IPS-20b (cell line): ENCODE measurements at regions not wholly inside any gene's neighbourhood (a gene's known extent, or its start where the extent isn't known, plus 50 kb on each side); places are given as distances from the start of the nearest gene placed in this dataset.
"Not testable (repeated sequence)": the region's sequence is repeated elsewhere in the genome, so short reads cannot be mapped to it uniquely, and the experiment has no call there.

Experiments used
- H3K27ac ChIP-seq: one replicate; pipeline ENCODE4 v1.5.1; 2013; ENCODE audit warnings: low read length
- H3K27me3 ChIP-seq: 2 replicates; pipeline ENCODE4 v1.6.1; 2013; ENCODE audit warnings: mild to moderate bottlenecking, low read length, inconsistent platforms; ENCODE audit not compliant: insufficient read depth
- H3K36me3 ChIP-seq: 2 replicates; pipeline ENCODE4 v1.6.1; 2013; ENCODE audit warnings: low read depth, mild to moderate bottlenecking, inconsistent platforms, low read length, moderate library complexity; ENCODE audit not compliant: insufficient read depth
- H3K4me1 ChIP-seq: 2 replicates; pipeline ENCODE4 v1.6.1; 2013; ENCODE audit warnings: mild to moderate bottlenecking, control low read depth, inconsistent platforms, low read length, moderate library complexity; ENCODE audit not compliant: insufficient read depth
- H3K4me3 ChIP-seq: 2 replicates; pipeline ENCODE4 v1.5.1; 2013; ENCODE audit warnings: mild to moderate bottlenecking, low read length, inconsistent platforms
- H3K9ac ChIP-seq: 2 replicates; pipeline ENCODE4 v1.6.1; 2013; ENCODE audit warnings: low read depth, mild to moderate bottlenecking, inconsistent platforms, low read length, moderate library complexity
- H3K9me3 ChIP-seq: 2 replicates; pipeline ENCODE4 v1.6.1; 2013; ENCODE audit warnings: mild to moderate bottlenecking, low read depth, low read length, inconsistent platforms; ENCODE audit not compliant: insufficient read depth

GRCh38 chr18:73688851-73689711, 458.6 kb downstream of the FBXO15 start:
- peaks cover 18% of the 10 kb centered on the region; the same call in 1 of the 2 replicates for H3K4me1 ChIP-seq
- no peak overlapping the region for H3K27ac ChIP-seq
- H3K36me3 ChIP-seq = no peaks in the 10 kb centered on the region
- no peak overlapping the region for H3K4me3 ChIP-seq
- no peaks in the 10 kb centered on the region for H3K9me3 ChIP-seq
- no peak overlapping the region for H3K9ac ChIP-seq
- H3K27me3 ChIP-seq = no peaks in the 10 kb centered on the region

DNA sequence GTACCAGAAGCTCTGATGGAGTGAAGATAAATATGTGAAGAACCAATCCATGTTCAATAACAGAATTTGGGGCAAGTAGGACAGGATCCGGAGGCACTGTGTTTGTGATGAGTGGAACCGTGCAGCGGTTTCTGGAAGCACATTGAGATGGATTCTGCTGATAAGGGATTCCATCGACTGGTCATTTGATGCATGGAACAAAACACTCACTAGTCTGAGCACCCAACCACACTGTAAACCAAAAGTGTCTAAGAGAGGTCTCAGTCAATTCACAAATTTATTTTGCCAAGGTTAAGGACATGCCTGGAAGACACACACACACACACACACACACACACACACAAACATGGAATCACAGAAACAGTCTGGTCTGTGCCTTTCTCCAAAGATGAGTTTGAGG, 459.5 kb downstream of the FBXO15 start:
- Histone ChIP-seq H3K4me3 (no peak overlapping the region), H3K27me3 (no peaks in the 10 kb centered on the region), H3K27ac (no peak overlapping the region), H3K9ac (no peak overlapping the region), H3K36me3 (no peaks in the 10 kb centered on the region), H3K9me3 (no peaks in the 10 kb centered on the region), H3K4me1 (peaks cover 18% of the 10 kb centered on the region; the same call in 1 of the 2 replicates)

GRCh38 chr18:73684647-73685046, 463.0 kb downstream of the FBXO15 start:
- no peak overlapping the region for H3K4me3 ChIP-seq
- H3K27me3 ChIP-seq = no peaks in the 10 kb centered on the region
- no peak overlapping the region for H3K9ac ChIP-seq
- H3K36me3 ChIP-seq = no peaks in the 10 kb centered on the region
- H3K27ac ChIP-seq = no peak overlapping the region
- H3K4me1 ChIP-seq = peaks cover 8% of the 10 kb centered on the region; the same call in 1 of the 2 replicates
- no peaks in the 10 kb centered on the region for H3K9me3 ChIP-seq

DNA sequence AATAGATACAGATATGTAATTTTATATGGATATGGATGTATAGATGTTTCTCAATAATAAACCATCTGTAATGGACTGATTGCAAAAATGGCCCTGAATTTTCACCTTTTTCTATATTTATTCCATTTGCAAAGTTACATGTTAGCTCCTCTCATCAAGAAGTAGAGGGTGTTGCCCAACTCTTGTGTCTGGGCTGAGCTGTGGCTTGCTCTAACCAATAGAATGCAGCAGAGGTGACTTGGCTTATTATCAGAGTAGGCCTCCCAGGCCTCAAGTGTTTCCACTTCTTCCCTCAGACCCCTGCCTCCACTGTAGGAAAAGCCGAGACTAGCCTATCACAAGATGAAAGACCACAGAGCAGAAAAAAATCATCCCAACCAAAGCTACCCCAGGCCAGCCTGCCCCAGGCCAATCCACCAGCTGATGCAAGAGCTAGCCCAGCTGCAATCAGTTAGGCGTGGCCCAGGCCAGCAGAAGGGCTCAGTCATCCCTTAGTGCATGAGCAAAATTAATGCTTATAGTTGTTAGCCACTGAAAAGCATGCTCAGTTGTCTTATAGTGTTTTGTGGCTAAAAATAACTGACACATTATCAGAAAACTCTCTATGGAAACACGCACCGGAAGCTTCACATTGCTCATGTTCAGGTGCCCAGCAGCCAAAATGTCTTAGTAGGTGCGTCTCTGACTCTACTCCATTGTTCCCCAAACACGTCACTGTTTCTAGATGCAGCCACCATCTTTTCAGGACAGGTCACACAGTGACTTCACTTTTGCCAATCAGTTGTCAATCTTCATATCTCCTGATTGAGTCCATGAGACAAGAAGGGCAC, 464.0 kb downstream of the FBXO15 start:
- no peaks in the 10 kb centered on the region for H3K27me3 ChIP-seq
- H3K36me3 ChIP-seq = no peaks in the 10 kb centered on the region
- no peak overlapping the region for H3K4me3 ChIP-seq
- no peaks in the 10 kb centered on the region for H3K4me1 ChIP-seq
- H3K9me3 ChIP-seq = no peaks in the 10 kb centered on the region
- no peak overlapping the region for H3K27ac ChIP-seq
- no peak overlapping the region for H3K9ac ChIP-seq

GRCh38 chr18:73681912-73682311, 465.7 kb downstream of the FBXO15 start:
- H3K27me3 ChIP-seq = no peaks in the 10 kb centered on the region
- no peaks in the 10 kb centered on the region for H3K9me3 ChIP-seq
- H3K4me1 ChIP-seq = no peaks in the 10 kb centered on the region
- H3K36me3 ChIP-seq = no peaks in the 10 kb centered on the region
- no peak overlapping the region for H3K4me3 ChIP-seq
- no peak overlapping the region for H3K27ac ChIP-seq
- no peak overlapping the region for H3K9ac ChIP-seq

- Histone ChIP-seq H3K27ac (no peak overlapping the region), H3K4me1 (no peaks in the 10 kb centered on the region), H3K27me3 (no peaks in the 10 kb centered on the region), H3K36me3 (no peaks in the 10 kb centered on the region), H3K4me3 (no peak overlapping the region), H3K9me3 (no peaks in the 10 kb centered on the region), H3K9ac (no peak overlapping the region)
Observed at GRCh38 chr18:73681398-73681797, 466.2 kb downstream of the FBXO15 start.

GRCh38 chr18:73679941-73680712, 467.5 kb downstream of the FBXO15 start:
- Histone ChIP-seq H3K36me3 (no peaks in the 10 kb centered on the region), H3K4me1 (no peaks in the 10 kb centered on the region), H3K9me3 (no peaks in the 10 kb centered on the region), H3K27ac (no peak overlapping the region), H3K27me3 (no peaks in the 10 kb centered on the region), H3K4me3 (no peak overlapping the region), H3K9ac (no peak overlapping the region)

GRCh38 chr18:73677450-73677849, 470.2 kb downstream of the FBXO15 start:
- Histone ChIP-seq H3K27ac (no peak overlapping the region), H3K9ac (no peak overlapping the region), H3K9me3 (no peaks in the 10 kb centered on the region), H3K4me3 (no peak overlapping the region), H3K4me1 (no peaks in the 10 kb centered on the region), H3K36me3 (no peaks in the 10 kb centered on the region), H3K27me3 (no peaks in the 10 kb centered on the region)

DNA sequence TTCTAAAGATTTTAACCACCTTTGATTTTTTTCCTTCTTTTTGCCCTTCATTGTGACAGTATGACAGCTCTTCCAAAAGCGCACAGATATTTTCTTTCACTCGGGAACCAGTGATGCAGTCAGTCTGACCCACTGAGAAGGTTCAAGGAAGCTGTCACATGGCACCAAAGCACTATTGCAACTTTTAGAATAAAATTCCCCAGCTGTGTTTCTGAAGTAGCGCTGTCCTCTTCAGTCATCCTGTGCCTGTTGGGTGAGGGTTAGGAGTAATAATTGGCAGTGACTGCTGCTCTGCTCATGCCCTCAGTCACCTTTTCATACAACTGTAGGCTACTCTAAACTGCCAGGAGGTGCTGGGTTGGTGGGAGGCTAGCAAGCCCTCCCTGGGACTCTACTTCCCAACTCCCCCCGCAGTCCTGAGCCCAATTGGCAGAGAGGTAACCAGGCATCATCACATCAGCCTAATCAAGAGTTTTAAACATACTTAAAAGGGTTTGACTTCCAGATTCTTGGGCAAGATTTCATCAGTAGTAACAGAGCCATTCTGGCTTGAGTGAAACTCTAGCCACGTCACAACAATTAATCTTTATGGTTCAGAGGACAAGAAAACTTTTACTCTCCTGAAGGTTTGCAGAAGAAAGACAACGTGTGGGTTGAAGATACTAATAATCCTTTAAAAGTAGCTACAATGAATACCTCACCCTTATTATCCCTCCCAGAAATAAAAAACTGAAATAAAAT, 473.3 kb downstream of the FBXO15 start:
- Histone ChIP-seq H3K4me3 (no peak overlapping the region), H3K4me1 (no peaks in the 10 kb centered on the region), H3K9me3 (no peaks in the 10 kb centered on the region), H3K36me3 (no peaks in the 10 kb centered on the region), H3K27ac (no peak overlapping the region), H3K9ac (no peak overlapping the region), H3K27me3 (no peaks in the 10 kb centered on the region)

DNA sequence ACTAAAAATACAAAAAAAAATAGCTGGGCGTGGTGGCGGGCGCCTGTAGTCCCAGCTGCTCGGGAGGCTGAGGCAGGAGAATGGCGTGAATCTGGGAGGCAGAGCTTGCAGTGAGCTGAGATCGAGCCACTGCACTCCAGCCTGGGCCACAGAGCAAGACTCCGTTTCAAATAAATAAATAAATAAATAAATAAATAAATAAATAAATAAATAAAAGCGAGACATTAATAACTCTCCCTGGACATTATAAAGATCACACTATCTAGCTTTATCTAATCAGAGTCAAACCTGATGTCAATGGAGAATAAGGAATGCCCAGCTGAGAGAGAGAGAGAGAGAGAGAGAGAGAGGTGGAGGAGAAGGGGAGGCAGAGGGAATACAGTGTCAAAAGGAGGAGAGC, 476.2 kb downstream of the FBXO15 start:
- not testable (repeated sequence) for H3K36me3 ChIP-seq

DNA sequence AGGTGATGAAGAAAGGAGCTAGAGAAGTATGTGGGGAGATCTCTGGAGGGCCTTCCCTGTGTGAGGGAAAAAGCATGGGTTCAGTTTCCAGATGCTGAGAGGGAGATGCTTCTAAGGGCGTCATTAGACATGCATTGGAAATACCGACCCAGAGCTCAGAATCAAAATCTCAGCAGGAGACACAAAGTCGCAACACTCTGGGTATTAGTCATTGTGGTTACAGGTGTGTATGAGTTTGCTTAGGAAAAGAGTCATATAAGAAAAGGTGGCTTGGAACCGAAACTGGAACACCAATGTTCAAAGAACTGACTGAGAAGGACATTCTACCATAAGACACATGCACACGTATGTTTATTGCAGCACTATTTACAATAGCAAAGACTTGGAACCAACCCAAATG, 477.1 kb downstream of the FBXO15 start:
- Histone ChIP-seq H3K36me3 (no peaks in the 10 kb centered on the region), H3K27ac (no peak overlapping the region), H3K9me3 (no peaks in the 10 kb centered on the region), H3K27me3 (no peaks in the 10 kb centered on the region), H3K9ac (no peak overlapping the region), H3K4me3 (no peak overlapping the region), H3K4me1 (no peaks in the 10 kb centered on the region)

More for the DNA sequence above, 476.2 kb downstream of the FBXO15 start:
- H3K9me3 ChIP-seq, H3K27me3 ChIP-seq, H3K4me1 ChIP-seq, H3K27ac ChIP-seq, H3K4me3 ChIP-seq, H3K9ac ChIP-seq: not testable (repeated sequence)
